ENCODE measurements at regions not wholly inside any gene's neighbourhood (a gene's known extent, or its start where the extent isn't known, plus 50 kb on each side); places are given as distances from the start of the nearest gene placed in this dataset.

- Mint-ChIP-seq H3K4me3 (no peak overlapping the region), H3K9me3 (peaks cover 8% of the 10 kb centered on the region), H3K36me3 (ENCODE audit: low read depth) (no peaks in the 10 kb centered on the region), H3K27ac (no peak overlapping the region), H3K4me1 (ENCODE audit: low read depth) (no peaks in the 10 kb centered on the region), H3K27me3 (no peaks in the 10 kb centered on the region)
- Histone ChIP-seq H3K27me3 (ENCODE audit: control insufficient read depth in 1 of 2, insufficient read depth in 2 of 2, low read length in 2 of 2) (no peaks in the 10 kb centered on the region), H3K4me1 (ENCODE audit: insufficient read depth, low read length) (no peaks in the 10 kb centered on the region), H3K27ac (ENCODE audit: low read depth in 1 of 2, low read length in 2 of 2) (no peak overlapping the region), H3K9me3 (ENCODE audit: control insufficient read depth in 1 of 2, insufficient read depth in 1 of 2, low read length in 2 of 2) (peaks cover 0 to 8% of the 10 kb centered on the region in 2 experiments), H3K4me3 (ENCODE audit: low read length) (no peak overlapping the region), H3K36me3 (ENCODE audit: insufficient read depth, low read length) (no peaks in the 10 kb centered on the region)
- DNase-seq: no peak
- ATAC-seq (ENCODE audit: poor library complexity): no peak
- intact Hi-C loops (cut with DNase I, micrococcal nuclease): no loop called here
- ChIA-PET POLR2A (no interaction called here), CTCF (no interaction called here)
- TF ChIP-seq CTCF (IDR thresholded peaks at IDR 0.05): no peak
These were observed 396.4 kb downstream of the METTL15 start for GRCh38 chr11:28504555-28505110.

- Mint-ChIP-seq H3K4me1 (ENCODE audit: low read depth) (no peaks in the 10 kb centered on the region), H3K36me3 (ENCODE audit: low read depth) (no peaks in the 10 kb centered on the region), H3K27ac (no peak overlapping the region), H3K27me3 (no peaks in the 10 kb centered on the region), H3K4me3 (no peak overlapping the region), H3K9me3 (peaks cover 4% of the 10 kb centered on the region)
- ChIA-PET CTCF (no interaction called here), POLR2A (no interaction called here)
- no peak overlapping the region for H3K4me3 ChIP-seq (ENCODE audit: low read length)
- H3K9me3 ChIP-seq (ENCODE audit: control insufficient read depth in 1 of 2, insufficient read depth in 1 of 2, low read length in 2 of 2): no peaks in the 10 kb centered on the region
- DNase-seq (no peak), ATAC-seq (ENCODE audit: poor library complexity) (no peak)
- no peak for TF ChIP-seq CTCF (IDR thresholded peaks at IDR 0.05)
- no peaks in the 10 kb centered on the region for H3K36me3 ChIP-seq (ENCODE audit: insufficient read depth, low read length)
- no peaks in the 10 kb centered on the region for H3K27me3 ChIP-seq (ENCODE audit: control insufficient read depth in 1 of 2, insufficient read depth in 2 of 2, low read length in 2 of 2)
- intact Hi-C loops (cut with DNase I, micrococcal nuclease): no loop called here
- H3K4me1 ChIP-seq (ENCODE audit: insufficient read depth, low read length): no peaks in the 10 kb centered on the region
- no peak overlapping the region for H3K27ac ChIP-seq (ENCODE audit: low read depth in 1 of 2, low read length in 2 of 2)
These were observed 387.1 kb downstream of the METTL15 start for GRCh38 chr11:28495333-28495732.

- H3K4me3 ChIP-seq (ENCODE audit: low read length): no peak overlapping the region
- ATAC-seq (ENCODE audit: poor library complexity): no peak
- H3K27ac Mint-ChIP-seq: no peak overlapping the region
- no peaks in the 10 kb centered on the region for H3K27me3 ChIP-seq (ENCODE audit: control insufficient read depth in 1 of 2, insufficient read depth in 2 of 2, low read length in 2 of 2)
- no peaks in the 10 kb centered on the region for H3K27me3 Mint-ChIP-seq
- no peak for TF ChIP-seq CTCF (IDR thresholded peaks at IDR 0.05)
- H3K9me3 Mint-ChIP-seq: no peaks in the 10 kb centered on the region
- no peaks in the 10 kb centered on the region for H3K36me3 Mint-ChIP-seq (ENCODE audit: low read depth)
- H3K27ac ChIP-seq (ENCODE audit: low read depth in 1 of 2, low read length in 2 of 2): no peak overlapping the region
- H3K4me1 Mint-ChIP-seq (ENCODE audit: low read depth): no peaks in the 10 kb centered on the region
- intact Hi-C loops (cut with DNase I, micrococcal nuclease): no loop called here
- H3K4me1 ChIP-seq (ENCODE audit: insufficient read depth, low read length): no peaks in the 10 kb centered on the region
- H3K9me3 ChIP-seq (ENCODE audit: control insufficient read depth in 1 of 2, insufficient read depth in 1 of 2, low read length in 2 of 2): no peaks in the 10 kb centered on the region
- ChIA-PET CTCF (no interaction called here), POLR2A (no interaction called here)
- no peak overlapping the region for H3K4me3 Mint-ChIP-seq
- DNase-seq: no peak
- no peaks in the 10 kb centered on the region for H3K36me3 ChIP-seq (ENCODE audit: insufficient read depth, low read length)
These were observed 383.2 kb downstream of the METTL15 start for GRCh38 chr11:28491431-28491830.

Data from CD4-positive, alpha-beta T cell (primary cell).